D721Med (cell line): ENCODE measurements at regions not wholly inside any gene's neighbourhood (a gene's known extent, or its start where the extent isn't known, plus 50 kb on each side); places are given as distances from the start of the nearest gene placed in this dataset.

Experiments
- DNase-seq: peaks from one replicate; pipeline ENCODE4 v3.0.0; 2011; ENCODE audit warnings: low spot score; ENCODE audit not compliant: insufficient read length
- FAIRE-seq: peaks from 2 replicates; lab custom pipeline; 2011; peaks lifted over from hg19 to GRCh38; lab: Jason Lieb, UNC
- CTCF ChIP-seq: IDR thresholded peaks from 2 replicates; pipeline ENCODE4 v1.5.1; 2012; ENCODE audit warnings: mild to moderate bottlenecking, control low read depth; ENCODE audit not compliant: insufficient read depth; ENCODE audit errors: missing control alignments

GRCh38 chr3:30407651-30408050 is 198.8 kb upstream of the TGFBR2 start:
- TF ChIP-seq CTCF = no peak
- DNase-seq (no peak), FAIRE-seq (no peak)

- FAIRE-seq (no peak), DNase-seq (no peak)
- TF ChIP-seq CTCF = no peak
These were observed 198.3 kb upstream of the TGFBR2 start for GRCh38 chr3:30408105-30408557.

GRCh38 chr3:30418443-30418842 is 188.0 kb upstream of the TGFBR2 start:
- no peak for FAIRE-seq

GRCh38 chr3:30421266-30421665 is 185.1 kb upstream of the TGFBR2 start:
- no peak for DNase-seq
- FAIRE-seq = no peak
- TF ChIP-seq CTCF = no peak

More at GRCh38 chr3:30418443-30418842, 188.0 kb upstream of the TGFBR2 start:
- DNase-seq = no peak
- TF ChIP-seq CTCF = no peak

- no peak for TF ChIP-seq CTCF
- FAIRE-seq (no peak), DNase-seq (no peak)
These were observed 180.0 kb upstream of the TGFBR2 start for GRCh38 chr3:30426293-30426993.

GRCh38 chr3:30428251-30428650 is 178.2 kb upstream of the TGFBR2 start:
- FAIRE-seq (no peak), DNase-seq (no peak)
- TF ChIP-seq CTCF = no peak

GRCh38 chr3:30435861-30436331 is 170.5 kb upstream of the TGFBR2 start:
- DNase-seq (no peak), FAIRE-seq (no peak)
- TF ChIP-seq CTCF = no peak
